ENCODE measurements at regions not wholly inside any gene's neighbourhood (a gene's known extent, or its start where the extent isn't known, plus 50 kb on each side); places are given as distances from the start of the nearest gene placed in this dataset.

DNA sequence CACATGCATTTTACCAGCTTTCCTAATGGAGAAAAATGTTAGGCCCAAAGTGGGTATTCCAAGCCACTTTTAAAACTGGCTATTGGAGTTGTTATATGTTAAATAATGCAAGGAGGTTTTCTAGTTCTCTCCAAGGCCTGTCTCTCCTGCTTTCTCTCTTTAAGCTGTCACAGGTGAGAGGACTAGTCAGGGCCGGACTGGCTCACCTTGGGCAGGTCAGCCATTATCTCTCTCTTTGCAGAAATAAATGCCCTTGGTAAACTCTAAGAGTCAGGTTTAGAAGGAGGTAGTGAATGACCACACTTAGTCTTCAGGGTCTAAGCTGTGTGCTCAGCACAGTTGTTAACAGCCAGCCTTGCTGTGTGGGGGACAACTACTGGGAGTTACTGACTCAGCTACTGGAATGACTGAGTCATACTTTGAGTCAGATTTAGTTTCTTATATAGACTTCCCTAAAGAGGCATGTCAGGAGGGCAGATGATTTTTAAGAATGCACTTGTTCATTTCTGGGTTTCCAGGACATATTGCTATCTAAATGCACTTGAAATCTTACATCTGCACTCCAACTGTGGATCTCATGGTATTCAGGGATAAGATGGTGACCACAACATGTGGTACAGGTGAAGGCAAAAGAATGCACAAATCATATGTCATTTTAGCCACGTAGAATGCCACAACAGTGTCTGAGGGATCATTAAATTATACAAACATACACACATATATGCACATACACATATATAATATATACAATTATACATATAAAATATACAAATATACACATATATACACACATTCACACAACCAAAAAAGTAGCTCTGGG is 719.4 kb downstream of the EPM2A start:
- Histone ChIP-seq H3K36me3 (no peaks in the 10 kb centered on the region), H3K27ac (peak overlapping the region; percentile 44)
- DNase-seq (ENCODE audit: low read depth in 1 of 2, low spot score in 2 of 2): peak; percentile 74 to 77

DNA sequence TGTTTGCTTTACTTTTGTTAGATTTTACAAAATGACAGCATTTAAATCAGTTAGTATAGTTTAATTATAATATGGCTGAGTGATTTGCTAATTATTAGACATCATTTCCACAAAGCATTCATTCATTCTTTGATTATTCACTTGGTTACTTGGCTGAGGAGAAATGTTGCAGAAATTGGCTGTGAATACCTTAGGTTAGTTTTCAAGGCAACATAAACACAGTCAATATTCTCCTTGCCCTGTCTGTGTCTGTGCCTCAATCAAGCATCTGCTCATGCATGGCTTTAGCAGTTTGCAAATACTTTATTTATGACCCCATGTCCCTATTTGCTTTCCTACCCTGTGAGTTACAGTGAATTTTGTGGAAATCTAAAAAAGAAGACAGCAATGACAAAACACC is 718.3 kb downstream of the EPM2A start:
- no peak for DNase-seq (ENCODE audit: low read depth in 1 of 2, low spot score in 2 of 2)
- H3K9me3 ChIP-seq (replicated peaks): no peaks in the 10 kb centered on the region
- no peak overlapping the region for H3K4me3 ChIP-seq
- no peaks in the 10 kb centered on the region for H3K36me3 ChIP-seq
- peaks cover 36% of the 10 kb centered on the region for H3K4me1 ChIP-seq (replicated peaks)
- H3K27ac ChIP-seq: no peak overlapping the region
- no peaks in the 10 kb centered on the region for H3K27me3 ChIP-seq (replicated peaks)

More for the DNA sequence above, 719.4 kb downstream of the EPM2A start:
- H3K4me3 ChIP-seq: no peak overlapping the region
- H3K4me1 ChIP-seq (replicated peaks): peaks cover 44% of the 10 kb centered on the region
- no peaks in the 10 kb centered on the region for H3K27me3 ChIP-seq (replicated peaks)
- no peaks in the 10 kb centered on the region for H3K9me3 ChIP-seq (replicated peaks)

DNA sequence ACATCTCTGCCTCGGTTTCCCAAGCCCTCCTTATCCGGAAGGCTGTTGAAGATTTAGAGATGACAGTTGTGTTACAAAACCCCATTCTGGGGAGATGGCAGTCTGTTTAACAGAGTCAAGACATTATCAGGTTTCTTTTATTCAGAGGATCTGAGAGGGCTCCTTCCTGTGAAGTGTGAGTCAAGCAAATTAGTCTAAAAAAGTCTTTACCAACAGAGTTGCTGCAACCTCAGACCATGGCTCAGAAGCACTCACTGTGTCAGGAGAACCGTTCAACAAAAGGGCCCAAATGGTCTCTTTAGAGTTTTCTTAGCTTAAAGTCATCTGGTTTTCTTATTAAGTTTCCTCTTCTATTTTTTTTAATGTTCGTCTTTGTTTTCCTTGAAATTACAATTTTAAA is 717.8 kb downstream of the EPM2A start:
- Histone ChIP-seq H3K9me3 (replicated peaks) (no peaks in the 10 kb centered on the region), H3K27me3 (replicated peaks) (no peaks in the 10 kb centered on the region), H3K36me3 (no peaks in the 10 kb centered on the region), H3K27ac (no peak overlapping the region), H3K4me1 (replicated peaks) (peaks cover 32% of the 10 kb centered on the region), H3K4me3 (no peak overlapping the region)
- no peak for DNase-seq (ENCODE audit: low read depth in 1 of 2, low spot score in 2 of 2)

DNA sequence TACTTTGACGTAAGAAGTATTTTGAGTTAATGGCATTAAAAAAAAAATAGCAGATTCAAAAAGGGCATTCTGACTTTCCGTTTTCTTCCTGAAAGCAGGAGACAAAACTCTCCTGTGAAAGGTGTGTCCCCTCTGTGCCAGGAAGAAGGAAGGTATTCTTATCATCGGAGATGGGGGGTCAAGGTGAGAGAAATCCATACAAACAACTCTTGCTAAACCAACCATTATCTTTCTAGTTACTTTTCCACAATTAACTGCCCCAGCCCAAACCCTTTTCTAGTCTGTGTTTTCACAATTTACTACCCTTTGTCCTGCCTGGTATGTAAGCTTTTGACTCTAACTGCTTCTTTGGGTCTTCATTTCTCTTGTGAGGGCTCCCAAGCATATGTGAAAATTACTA is 717.3 kb downstream of the EPM2A start:
- no peaks in the 10 kb centered on the region for H3K9me3 ChIP-seq (replicated peaks)
- no peaks in the 10 kb centered on the region for H3K36me3 ChIP-seq
- no peak overlapping the region for H3K4me3 ChIP-seq
- H3K27ac ChIP-seq: no peak overlapping the region
- peaks cover 28% of the 10 kb centered on the region for H3K4me1 ChIP-seq (replicated peaks)
- no peak for DNase-seq (ENCODE audit: low read depth in 1 of 2, low spot score in 2 of 2)
- no peaks in the 10 kb centered on the region for H3K27me3 ChIP-seq (replicated peaks)

DNA sequence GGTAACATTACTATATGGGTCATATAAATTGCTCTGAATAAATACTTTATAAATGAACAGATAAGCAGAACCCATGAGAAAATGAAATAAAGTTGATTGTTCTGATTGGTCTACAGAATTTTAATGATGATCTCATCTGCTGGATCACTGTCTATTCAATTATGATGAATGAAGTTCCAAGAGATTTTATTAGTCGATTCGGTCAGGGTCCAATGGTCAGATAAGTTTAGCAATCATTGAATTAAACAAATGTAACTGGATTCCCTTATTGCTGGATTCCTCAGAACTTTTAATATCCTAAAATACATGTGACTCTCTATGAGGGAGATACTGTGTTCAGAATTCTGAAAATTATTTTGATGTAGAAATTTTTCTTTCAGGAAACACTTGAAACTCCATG is 715.2 kb downstream of the EPM2A start:
- Histone ChIP-seq H3K9me3 (replicated peaks) (no peaks in the 10 kb centered on the region), H3K27ac (no peak overlapping the region)

DNA sequence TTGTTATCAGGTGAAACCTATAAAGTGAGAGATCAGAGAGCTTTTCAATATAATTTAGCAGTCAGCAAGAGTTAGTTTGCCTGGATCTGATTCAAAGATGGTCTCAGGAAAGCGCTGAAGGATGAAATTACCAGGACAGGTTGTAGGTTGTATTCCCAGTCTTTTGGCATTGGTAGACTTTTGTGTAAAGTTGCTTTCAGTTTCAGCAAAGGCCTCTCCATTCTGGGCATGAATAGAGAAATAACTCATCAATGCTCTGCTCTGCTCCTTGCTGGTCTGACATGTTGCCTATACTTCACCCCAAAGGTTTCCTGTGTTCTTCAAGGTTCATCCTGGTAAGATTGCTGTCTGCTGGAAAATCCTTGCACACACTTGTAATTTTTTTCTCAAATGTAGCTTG is 714.8 kb downstream of the EPM2A start:
- Histone ChIP-seq H3K9me3 (replicated peaks) (no peaks in the 10 kb centered on the region), H3K4me3 (no peak overlapping the region), H3K27ac (no peak overlapping the region), H3K36me3 (no peaks in the 10 kb centered on the region), H3K4me1 (replicated peaks) (peaks cover 18% of the 10 kb centered on the region), H3K27me3 (replicated peaks) (no peaks in the 10 kb centered on the region)
- no peak for DNase-seq (ENCODE audit: low read depth in 1 of 2, low spot score in 2 of 2)

More for the DNA sequence above, 715.2 kb downstream of the EPM2A start:
- H3K36me3 ChIP-seq: no peaks in the 10 kb centered on the region
- no peaks in the 10 kb centered on the region for H3K27me3 ChIP-seq (replicated peaks)
- peaks cover 23% of the 10 kb centered on the region for H3K4me1 ChIP-seq (replicated peaks)
- no peak for DNase-seq (ENCODE audit: low read depth in 1 of 2, low spot score in 2 of 2)
- H3K4me3 ChIP-seq: no peak overlapping the region

DNA sequence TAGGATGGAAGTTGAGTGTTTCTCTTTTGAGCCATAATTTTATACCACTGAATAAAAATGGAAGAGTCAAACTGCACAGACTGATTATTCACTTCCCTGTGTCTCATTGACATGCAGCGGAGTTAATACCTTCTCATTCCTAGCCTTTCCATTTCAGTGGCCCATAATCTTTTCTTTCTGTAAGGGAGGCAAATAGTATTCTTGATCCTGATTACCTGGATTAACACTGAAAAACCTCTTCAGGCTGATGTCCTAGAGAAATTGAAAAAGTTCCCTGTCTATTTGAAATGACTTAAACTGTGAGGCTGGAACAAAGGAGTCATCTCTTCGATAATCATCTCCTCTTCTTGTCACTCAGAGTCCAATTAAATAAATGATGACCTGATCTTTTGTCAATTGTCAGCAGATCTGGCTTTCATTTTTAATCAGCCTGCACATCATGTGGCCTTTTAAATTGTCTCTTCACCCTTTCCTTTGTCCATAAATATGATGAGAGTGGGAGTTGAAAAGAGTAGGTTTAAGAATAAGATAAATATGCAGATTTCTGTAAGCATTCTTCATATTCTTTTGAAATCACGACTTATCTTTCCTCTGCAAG is 713.0 kb downstream of the EPM2A start:
- Histone ChIP-seq H3K4me3 (no peak overlapping the region), H3K9me3 (replicated peaks) (no peaks in the 10 kb centered on the region), H3K4me1 (replicated peaks) (peaks cover 3% of the 10 kb centered on the region; the same call in 1 of the 2 replicates), H3K27ac (no peak overlapping the region), H3K36me3 (no peaks in the 10 kb centered on the region), H3K27me3 (replicated peaks) (no peaks in the 10 kb centered on the region)
- no peak for DNase-seq (ENCODE audit: low read depth in 1 of 2, low spot score in 2 of 2)

DNA sequence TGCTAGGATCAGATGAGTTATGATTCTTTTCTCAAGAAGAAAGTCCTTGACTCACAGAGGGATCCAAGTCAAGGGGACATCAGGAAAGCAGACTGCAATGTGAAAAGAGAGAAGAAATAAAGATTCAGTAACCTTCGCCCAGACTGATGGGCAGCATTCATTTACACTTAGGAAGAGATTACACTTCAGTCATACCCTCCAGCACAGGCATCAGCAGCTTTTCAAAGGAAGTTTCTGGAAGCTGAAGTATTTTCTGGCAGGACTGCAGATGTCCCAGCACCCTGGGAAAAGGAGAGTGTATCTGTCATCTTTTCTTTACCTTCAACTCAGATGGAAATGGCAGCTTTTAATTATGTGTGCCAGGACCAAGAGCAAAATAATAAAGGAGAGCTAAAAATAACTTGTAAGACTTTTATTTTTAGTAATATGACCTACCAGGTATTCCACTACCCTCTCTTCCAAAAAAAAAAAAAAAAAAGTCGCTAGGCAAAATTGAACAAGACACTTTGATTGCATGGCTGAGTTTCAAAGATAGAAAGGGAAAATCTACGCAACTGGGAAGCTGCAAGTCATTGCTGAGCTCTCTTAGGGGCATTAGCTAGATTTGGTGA is 712.1 kb downstream of the EPM2A start:
- Histone ChIP-seq H3K36me3 (no peaks in the 10 kb centered on the region), H3K4me1 (replicated peaks) (no peaks in the 10 kb centered on the region), H3K27ac (no peak overlapping the region), H3K4me3 (no peak overlapping the region), H3K27me3 (replicated peaks) (no peaks in the 10 kb centered on the region), H3K9me3 (replicated peaks) (no peaks in the 10 kb centered on the region)
- no peak for DNase-seq (ENCODE audit: low read depth in 1 of 2, low spot score in 2 of 2)

DNA sequence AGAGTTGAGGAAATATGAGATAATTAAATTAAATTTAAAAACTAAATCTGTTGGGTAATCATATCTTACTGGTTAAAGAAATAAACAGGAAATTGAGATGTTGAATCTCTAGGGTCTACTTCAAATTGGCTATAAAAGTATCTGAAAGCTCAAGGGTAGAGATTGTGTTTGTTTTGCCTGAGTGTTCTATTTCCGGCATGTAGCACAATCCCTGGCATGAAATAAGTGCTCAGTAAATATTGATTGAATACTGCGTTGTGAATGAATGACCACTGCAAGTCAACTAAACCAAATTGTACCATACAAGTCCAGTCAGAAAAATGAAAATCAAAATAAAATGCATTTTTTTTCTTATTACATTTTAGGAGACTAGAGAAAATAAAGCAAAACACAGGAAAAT is 709.8 kb downstream of the EPM2A start:
- H3K9me3 ChIP-seq (replicated peaks): no peaks in the 10 kb centered on the region
- H3K4me3 ChIP-seq: no peak overlapping the region
- no peaks in the 10 kb centered on the region for H3K36me3 ChIP-seq
- DNase-seq (ENCODE audit: low read depth in 1 of 2, low spot score in 2 of 2): no peak
- no peaks in the 10 kb centered on the region for H3K4me1 ChIP-seq (replicated peaks)
- H3K27ac ChIP-seq: no peak overlapping the region
- no peaks in the 10 kb centered on the region for H3K27me3 ChIP-seq (replicated peaks)

DNA sequence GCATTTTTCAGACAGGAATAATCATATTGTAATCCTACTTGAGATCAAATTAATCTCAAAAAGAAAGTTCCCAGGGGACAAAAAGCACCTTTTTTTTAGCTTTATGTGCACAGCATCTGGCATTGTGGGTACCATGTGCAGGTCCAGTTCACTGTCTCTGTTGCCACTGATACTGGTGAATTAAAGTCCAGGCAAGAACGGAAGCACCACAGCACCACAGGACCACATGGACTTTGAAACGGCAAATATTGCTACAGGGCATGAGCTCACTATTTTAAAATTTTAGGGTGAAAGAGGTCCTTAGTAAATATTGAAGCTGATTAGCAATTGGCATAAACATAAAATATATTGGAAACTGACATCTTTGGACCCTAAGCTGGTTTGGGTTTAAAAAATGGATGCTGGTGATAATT is 709.0 kb downstream of the EPM2A start:
- no peaks in the 10 kb centered on the region for H3K4me1 ChIP-seq (replicated peaks)
- no peaks in the 10 kb centered on the region for H3K27me3 ChIP-seq (replicated peaks)
- no peaks in the 10 kb centered on the region for H3K36me3 ChIP-seq
- H3K27ac ChIP-seq: no peak overlapping the region
- no peak for DNase-seq (ENCODE audit: low read depth in 1 of 2, low spot score in 2 of 2)
- H3K9me3 ChIP-seq (replicated peaks): no peaks in the 10 kb centered on the region
- no peak overlapping the region for H3K4me3 ChIP-seq

DNA sequence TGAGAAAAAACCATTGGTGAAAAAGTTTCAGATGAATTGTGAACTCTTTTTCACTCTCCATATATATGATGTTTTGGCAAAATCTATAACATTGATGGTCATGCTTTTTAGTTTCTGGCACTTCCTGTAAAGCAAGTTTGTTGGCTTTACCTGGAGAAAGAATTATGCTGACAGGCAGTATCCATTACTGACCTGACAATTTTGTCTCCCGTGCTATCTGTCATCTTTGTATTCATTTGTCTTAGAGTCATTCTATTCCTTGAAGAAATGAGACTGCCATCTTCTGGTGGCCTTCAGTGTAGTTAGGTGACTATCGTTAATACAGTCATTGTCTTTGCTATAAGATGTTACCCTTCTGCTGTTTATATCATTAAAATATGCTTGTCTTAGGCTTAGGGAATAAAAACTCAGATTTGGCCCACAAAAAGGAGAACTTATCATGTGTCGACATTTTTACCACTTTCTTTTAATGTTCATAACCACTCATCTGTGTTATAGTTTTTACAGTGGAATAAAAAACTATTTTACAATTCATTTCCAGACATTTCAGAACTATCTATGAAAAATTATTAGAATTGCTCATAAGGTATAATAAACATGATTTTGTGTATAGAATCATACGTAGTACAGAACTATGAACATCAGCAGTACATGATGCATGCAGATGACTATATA is 707.0 kb downstream of the EPM2A start:
- Histone ChIP-seq H3K9me3 (replicated peaks) (no peaks in the 10 kb centered on the region), H3K27ac (no peak overlapping the region), H3K4me3 (no peak overlapping the region), H3K27me3 (replicated peaks) (no peaks in the 10 kb centered on the region), H3K4me1 (replicated peaks) (no peaks in the 10 kb centered on the region), H3K36me3 (no peaks in the 10 kb centered on the region)
- peak in 1 of 2 experiments; percentile 51 for DNase-seq (ENCODE audit: low read depth in 1 of 2, low spot score in 2 of 2)

DNA sequence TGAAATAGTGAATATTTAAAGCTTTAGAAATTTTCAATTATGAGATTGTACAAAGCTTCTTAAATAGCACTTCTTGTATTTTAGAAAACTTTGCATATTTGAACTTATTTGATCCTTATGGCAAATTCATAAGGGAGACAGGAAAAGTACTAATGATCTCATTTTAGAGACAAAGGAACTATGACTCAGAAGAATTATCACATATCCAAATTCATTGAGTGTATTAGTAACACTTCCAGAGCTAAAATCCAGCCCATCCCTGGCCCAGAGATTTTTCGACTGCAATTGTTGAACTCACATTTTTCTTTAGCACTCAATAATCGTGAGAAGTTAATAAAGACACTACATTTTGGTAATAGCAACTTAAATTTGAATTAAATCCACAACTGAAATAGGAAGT is 704.3 kb downstream of the EPM2A start:
- no peaks in the 10 kb centered on the region for H3K9me3 ChIP-seq (replicated peaks)
- no peaks in the 10 kb centered on the region for H3K36me3 ChIP-seq
- H3K27me3 ChIP-seq (replicated peaks): no peaks in the 10 kb centered on the region
- peaks cover 5% of the 10 kb centered on the region for H3K4me1 ChIP-seq (replicated peaks)
- H3K27ac ChIP-seq: no peak overlapping the region
- no peak for DNase-seq (ENCODE audit: low read depth in 1 of 2, low spot score in 2 of 2)
- H3K4me3 ChIP-seq: no peak overlapping the region

DNA sequence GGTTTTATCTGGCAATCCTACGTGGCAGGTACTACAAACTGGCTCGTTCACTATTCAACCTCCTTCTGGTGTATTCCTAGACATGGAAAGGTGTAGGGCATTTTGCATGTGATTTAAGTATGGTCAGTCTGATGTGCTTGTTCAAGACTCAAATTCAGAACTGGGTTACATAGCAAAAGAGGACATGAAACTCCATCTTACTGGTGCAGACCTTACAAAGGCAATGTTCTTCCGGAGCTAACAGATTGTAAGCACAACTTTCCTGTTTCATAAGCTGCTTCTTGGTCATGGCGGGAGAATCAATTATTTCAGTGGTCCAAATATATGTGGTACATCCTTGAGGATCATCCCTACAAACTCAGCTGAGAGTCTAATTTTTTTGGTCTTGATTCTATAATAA is 703.4 kb downstream of the EPM2A start:
- H3K9me3 ChIP-seq (replicated peaks): no peaks in the 10 kb centered on the region
- no peaks in the 10 kb centered on the region for H3K27me3 ChIP-seq (replicated peaks)
- no peaks in the 10 kb centered on the region for H3K36me3 ChIP-seq
- H3K4me1 ChIP-seq (replicated peaks): peaks cover 5% of the 10 kb centered on the region
- H3K27ac ChIP-seq: no peak overlapping the region
- H3K4me3 ChIP-seq: no peak overlapping the region
- DNase-seq (ENCODE audit: low read depth in 1 of 2, low spot score in 2 of 2): no peak

Data from SJSA1 (cell line).